HAP-1 (cell line): ENCODE measurements at regions not wholly inside any gene's neighbourhood (a gene's known extent, or its start where the extent isn't known, plus 50 kb on each side); places are given as distances from the start of the nearest gene placed in this dataset.

ENCODE experiments used
- DNase-seq, 2 experiments: peaks; one replicate each; pipeline ENCODE4 v3.0.0-alpha.2; 2016 to 2020; ENCODE audit warnings: low spot score in 2 of 2
- H3K27me3 ChIP-seq: fragments of 250-450 bp; sonication (Bioruptor Pico); 2 replicates; pipeline ENCODE4 v1.5.1; 2020; ENCODE audit warnings: low read depth, mild to moderate bottlenecking, moderate library complexity
- H3K36me3 ChIP-seq: fragments of 250-450 bp; sonication (Bioruptor Pico); replicated peaks from 2 replicates; pipeline ENCODE4 v1.5.1; 2020; ENCODE audit warnings: mild to moderate bottlenecking
- H3K4me1 ChIP-seq: fragments of 250-450 bp; sonication (Bioruptor Pico); 2 replicates; pipeline ENCODE4 v1.5.1; 2020; ENCODE audit warnings: mild to moderate bottlenecking
- H3K4me3 ChIP-seq: fragments of 250-450 bp; sonication (Bioruptor Pico); 2 replicates; pipeline ENCODE4 v1.5.1; 2020; ENCODE audit warnings: mild to moderate bottlenecking, moderate library complexity
- H3K9me3 ChIP-seq: fragments of 250-450 bp; sonication (Bioruptor Pico); 2 replicates; pipeline ENCODE4 v1.5.1; 2020; ENCODE audit warnings: mild to moderate bottlenecking, moderate library complexity
- in situ Hi-C: fragments of 300-500 bp; cut with MboI; formaldehyde crosslinking; loops from 3 replicates; pipeline ENCODE4 v1.14.3; 2020; ENCODE audit warnings: low sequenced_read_pairs, inconsistent platforms, mixed read lengths

DNA sequence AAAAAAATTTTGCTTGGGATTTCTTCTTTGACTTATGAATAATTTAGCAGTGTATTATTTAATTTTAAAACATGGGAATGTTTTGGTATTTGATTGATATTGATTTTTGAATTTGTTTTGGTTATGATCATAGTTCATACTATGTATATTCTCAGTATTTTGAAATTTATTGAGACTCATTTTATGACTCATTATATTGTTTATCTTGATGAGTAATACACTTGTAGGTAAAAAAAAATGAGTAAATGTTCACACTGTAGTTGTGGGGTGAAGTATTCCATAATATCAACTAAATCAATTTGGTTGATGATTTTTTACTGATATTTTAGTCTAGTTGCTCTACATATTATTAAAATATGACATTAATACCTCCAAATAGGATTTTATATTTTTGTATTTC is 1142.2 kb downstream of the ADGRL3 start:
- H3K4me1 ChIP-seq: no peaks in the 10 kb centered on the region
- H3K36me3 ChIP-seq: no peaks in the 10 kb centered on the region
- H3K4me3 ChIP-seq: no peak overlapping the region
- H3K9me3 ChIP-seq: no peaks in the 10 kb centered on the region; the same call in 1 of the 2 replicates
- no peak for DNase-seq
- in situ Hi-C loops: no loop called here
- no peaks in the 10 kb centered on the region for H3K27me3 ChIP-seq

DNA sequence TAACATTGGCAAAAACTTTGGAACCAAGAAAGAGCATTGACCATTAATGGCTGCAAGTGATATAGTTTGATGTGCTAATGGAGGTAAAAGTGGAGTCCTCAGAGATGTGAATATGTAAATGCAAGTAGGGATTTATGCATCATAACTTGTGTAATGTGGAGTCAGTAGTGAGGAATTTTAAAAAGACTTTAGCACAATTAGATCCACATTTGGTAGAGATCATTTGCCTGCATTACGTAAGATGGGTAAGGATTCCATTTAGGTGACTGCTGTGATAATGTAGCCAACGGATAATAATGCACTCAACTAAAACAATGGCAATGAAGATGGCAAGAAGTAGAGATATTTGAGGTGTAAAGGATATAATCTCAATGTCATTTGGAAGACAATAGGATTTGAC is 1128.4 kb downstream of the ADGRL3 start:
- Histone ChIP-seq H3K36me3 (no peaks in the 10 kb centered on the region), H3K4me1 (no peaks in the 10 kb centered on the region), H3K4me3 (no peak overlapping the region), H3K9me3 (no peaks in the 10 kb centered on the region), H3K27me3 (no peaks in the 10 kb centered on the region)
- DNase-seq: no peak
- in situ Hi-C loops: no loop called here

DNA sequence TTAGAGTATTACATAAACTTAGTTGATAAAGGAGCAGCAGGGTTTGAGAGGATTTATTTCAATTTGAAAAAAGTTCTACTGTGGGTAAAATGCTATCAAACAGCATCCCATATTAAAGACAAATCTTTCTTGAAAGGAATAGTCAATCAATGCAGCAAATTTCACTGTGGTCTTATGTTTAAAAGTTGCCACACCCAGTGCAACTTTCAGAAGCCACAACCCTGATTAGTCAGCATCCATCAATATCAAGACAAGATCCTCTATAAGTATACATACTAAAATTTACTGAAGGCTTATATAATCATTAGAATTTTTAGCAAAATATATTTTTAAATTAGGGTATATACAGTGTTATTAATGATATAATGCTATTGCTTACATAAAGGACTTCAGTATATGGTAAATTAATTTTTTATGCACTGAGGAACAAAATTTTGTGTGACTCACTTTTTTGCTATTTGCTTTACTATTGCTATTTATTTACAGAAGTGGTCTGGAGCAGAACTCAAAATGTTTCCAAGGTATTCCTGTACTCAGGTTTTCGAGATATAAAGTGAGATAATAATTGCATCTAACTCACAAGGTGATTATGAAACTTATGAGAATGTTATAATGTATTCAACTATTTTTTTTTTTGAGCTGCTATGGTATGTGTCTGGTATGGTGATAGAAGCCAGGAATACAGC is 1127.6 kb downstream of the ADGRL3 start:
- no peak overlapping the region for H3K4me3 ChIP-seq

DNA sequence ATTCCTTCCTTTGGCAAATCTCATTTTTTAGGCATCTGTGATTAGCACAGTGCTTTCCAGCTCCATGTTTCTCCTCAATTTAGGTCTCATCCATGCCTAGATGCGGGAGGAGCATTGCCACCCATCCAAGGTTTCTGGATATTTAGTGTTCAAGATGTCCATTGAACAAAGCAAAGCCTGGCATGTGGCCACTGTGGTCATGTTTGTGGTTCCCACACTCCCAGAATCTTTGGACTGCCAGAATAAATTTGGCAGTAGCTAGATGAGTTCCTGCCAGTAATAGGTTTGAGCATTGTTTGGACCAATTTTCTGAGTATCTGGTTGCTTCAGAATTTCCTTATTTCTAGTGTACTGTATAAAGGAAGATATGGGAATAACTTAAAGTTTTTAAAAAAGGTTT is 1124.1 kb downstream of the ADGRL3 start:
- Histone ChIP-seq H3K4me1 (peaks cover 8% of the 10 kb centered on the region; the same call in 1 of the 2 replicates), H3K4me3 (no peak overlapping the region), H3K36me3 (no peaks in the 10 kb centered on the region), H3K27me3 (no peaks in the 10 kb centered on the region), H3K9me3 (no peaks in the 10 kb centered on the region)
- DNase-seq: no peak
- in situ Hi-C loops: no loop called here

More for the DNA sequence above, 1127.6 kb downstream of the ADGRL3 start:
- no peaks in the 10 kb centered on the region for H3K27me3 ChIP-seq
- H3K9me3 ChIP-seq: no peaks in the 10 kb centered on the region
- in situ Hi-C loops: no loop called here
- H3K36me3 ChIP-seq: no peaks in the 10 kb centered on the region
- peaks cover under 1% of the 10 kb centered on the region; the same call in 1 of the 2 replicates for H3K4me1 ChIP-seq
- no peak for DNase-seq

DNA sequence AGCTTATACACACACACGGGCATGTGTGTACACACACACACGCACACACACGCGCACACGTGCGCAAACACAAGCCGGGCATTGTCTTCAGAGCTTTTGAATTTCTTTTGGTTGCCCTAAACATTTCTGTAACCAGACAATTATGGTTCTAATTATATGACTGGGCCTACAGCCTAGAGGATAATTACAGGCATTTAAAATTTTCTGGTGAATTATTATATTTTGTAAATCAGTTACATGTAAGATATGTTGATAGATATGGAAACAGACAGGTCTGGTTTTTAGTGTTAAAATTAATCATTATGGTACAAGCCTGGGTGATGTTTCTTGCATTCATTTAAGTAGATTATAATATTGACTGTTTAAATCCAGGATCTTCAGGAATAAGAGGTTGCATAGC is 1120.5 kb downstream of the ADGRL3 start:
- in situ Hi-C loops: no loop called here
- Histone ChIP-seq H3K9me3 (no peaks in the 10 kb centered on the region; the same call in 1 of the 2 replicates), H3K27me3 (no peaks in the 10 kb centered on the region), H3K36me3 (no peaks in the 10 kb centered on the region), H3K4me3 (no peak overlapping the region), H3K4me1 (peaks cover 8% of the 10 kb centered on the region; the same call in 1 of the 2 replicates)
- no peak for DNase-seq

DNA sequence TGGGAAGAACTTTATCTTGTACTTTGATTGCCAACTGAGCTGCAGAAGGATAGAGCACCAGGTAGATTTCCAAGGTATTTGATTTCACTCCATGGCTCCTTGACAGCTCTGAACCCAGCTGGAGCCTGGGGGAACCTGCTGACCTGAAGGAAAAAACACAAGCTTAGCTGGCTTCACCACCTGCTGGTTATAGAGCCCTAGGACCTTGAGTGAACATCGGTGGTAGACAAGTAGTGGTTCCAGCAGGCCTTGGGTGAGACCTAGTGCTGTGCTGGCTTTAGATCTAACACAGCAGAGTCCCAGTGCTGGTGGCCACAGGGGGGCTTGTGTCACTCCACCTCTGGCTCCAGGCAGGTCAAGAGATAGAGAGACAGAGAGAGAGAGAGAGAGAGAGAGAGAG is 1102.6 kb downstream of the ADGRL3 start:
- H3K4me3 ChIP-seq: no peak overlapping the region
- in situ Hi-C loops: no loop called here
- H3K9me3 ChIP-seq: peaks cover 8% of the 10 kb centered on the region; the same call in 1 of the 2 replicates
- H3K36me3 ChIP-seq: no peaks in the 10 kb centered on the region
- no peak for DNase-seq
- H3K27me3 ChIP-seq: no peaks in the 10 kb centered on the region
- H3K4me1 ChIP-seq: no peaks in the 10 kb centered on the region

DNA sequence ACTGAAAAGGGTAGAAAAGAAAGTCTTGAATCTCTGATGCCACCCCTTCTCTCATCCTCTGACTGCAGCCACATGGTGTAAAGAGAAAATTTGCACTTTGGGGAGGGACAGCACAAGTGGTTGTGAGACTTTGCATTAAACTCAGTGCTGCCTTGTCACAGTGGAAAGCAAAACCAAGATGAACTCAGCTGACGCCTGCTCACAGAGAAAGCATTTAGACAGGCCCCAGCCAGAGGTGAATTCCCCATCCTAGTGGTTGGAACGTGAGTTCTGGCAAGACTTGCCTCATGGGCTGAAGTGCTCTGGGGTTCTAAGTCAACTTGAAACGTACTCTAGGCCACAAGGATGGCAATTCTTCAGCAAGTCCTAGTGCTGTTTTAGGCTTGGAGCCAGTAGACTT is 1101.4 kb downstream of the ADGRL3 start:
- in situ Hi-C loops: no loop called here
- no peaks in the 10 kb centered on the region for H3K27me3 ChIP-seq
- no peak for DNase-seq
- H3K4me1 ChIP-seq: no peaks in the 10 kb centered on the region
- no peak overlapping the region for H3K4me3 ChIP-seq
- H3K9me3 ChIP-seq: peaks cover 8% of the 10 kb centered on the region; the same call in 1 of the 2 replicates
- H3K36me3 ChIP-seq: no peaks in the 10 kb centered on the region

DNA sequence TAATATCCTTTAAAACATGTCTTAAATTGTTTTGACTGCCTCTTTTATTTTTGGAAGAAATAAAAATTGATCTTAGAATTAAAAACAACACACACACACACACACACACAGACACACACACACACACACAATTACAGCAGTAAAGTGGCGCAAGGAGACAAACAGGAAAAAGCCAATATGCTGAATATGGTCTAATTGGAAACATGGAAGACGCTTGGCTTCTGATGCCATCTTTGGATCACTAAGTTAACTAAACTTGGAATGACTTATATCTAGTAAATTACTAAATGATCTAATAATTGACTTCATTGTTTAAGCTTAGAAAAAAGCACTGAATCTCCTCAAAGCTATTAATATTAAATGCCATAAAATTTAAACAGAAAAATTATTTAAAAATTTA is 1093.4 kb downstream of the ADGRL3 start:
- Histone ChIP-seq H3K36me3 (no peaks in the 10 kb centered on the region), H3K27me3 (no peaks in the 10 kb centered on the region), H3K4me1 (no peaks in the 10 kb centered on the region), H3K4me3 (no peak overlapping the region), H3K9me3 (no peaks in the 10 kb centered on the region)
- DNase-seq: no peak
- in situ Hi-C loops: no loop called here

DNA sequence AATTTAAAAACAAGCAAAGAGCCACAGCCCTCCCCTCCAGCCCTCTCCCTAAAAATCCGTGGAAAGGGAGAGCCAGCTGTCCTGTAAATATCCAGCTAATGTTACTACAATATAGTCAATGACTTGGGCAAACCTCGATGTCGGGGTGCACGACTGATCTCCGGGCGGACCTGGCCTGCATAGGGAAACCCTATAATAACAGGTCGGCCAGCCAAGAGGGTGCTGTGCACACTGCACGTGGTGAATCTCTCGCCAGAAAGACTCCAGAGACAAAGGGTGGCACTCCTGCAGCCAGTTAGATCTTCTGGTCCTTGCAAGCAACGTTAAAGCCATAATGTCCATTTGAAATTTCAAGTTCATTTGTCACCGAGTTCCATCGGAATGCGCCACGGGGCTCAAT is 1092.8 kb downstream of the ADGRL3 start:
- Histone ChIP-seq H3K9me3 (no peaks in the 10 kb centered on the region), H3K36me3 (no peaks in the 10 kb centered on the region)
- in situ Hi-C loops: no loop called here

DNA sequence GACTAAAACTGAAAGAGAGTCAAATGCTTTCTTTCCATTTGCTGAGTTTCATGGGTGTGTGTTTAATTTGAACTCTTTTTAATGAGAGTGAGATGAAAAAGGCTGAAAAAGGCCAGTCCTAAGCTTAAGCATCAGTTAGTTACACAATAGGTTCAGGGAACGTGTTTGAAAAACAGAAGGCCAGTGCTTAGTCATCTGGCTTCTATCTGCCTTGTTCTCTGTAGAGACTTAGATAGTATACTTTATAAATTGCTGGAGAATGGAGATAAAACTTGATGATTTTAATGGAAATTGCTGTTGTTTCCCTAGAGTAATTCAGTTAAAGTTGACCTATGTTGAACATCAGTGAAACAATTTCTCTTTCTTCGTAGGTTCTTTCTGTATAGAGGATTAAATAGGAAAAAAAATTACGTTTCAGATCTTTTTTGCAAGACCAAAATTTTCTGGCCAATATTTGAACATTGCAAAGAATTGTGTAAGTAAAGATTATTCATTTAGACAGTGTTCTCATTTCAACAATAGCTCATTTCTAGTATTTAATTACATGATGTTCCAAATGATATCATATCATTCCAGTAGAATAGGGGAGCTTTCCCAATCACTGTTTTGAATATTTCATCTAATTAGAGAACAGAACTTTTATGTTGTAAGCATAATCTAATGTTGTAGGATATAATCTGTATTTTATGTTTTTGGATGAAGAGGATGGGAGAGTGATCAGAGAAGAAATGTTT is 1088.8 kb downstream of the ADGRL3 start:
- H3K4me3 ChIP-seq: no peak overlapping the region
- DNase-seq: no peak
- no peaks in the 10 kb centered on the region for H3K4me1 ChIP-seq
- no peaks in the 10 kb centered on the region for H3K27me3 ChIP-seq
- in situ Hi-C loops: no loop called here
- H3K36me3 ChIP-seq: no peaks in the 10 kb centered on the region
- no peaks in the 10 kb centered on the region for H3K9me3 ChIP-seq

More for the DNA sequence above, 1092.8 kb downstream of the ADGRL3 start:
- Histone ChIP-seq H3K4me1 (no peaks in the 10 kb centered on the region), H3K27me3 (no peaks in the 10 kb centered on the region), H3K4me3 (no peak overlapping the region)
- no peak for DNase-seq

DNA sequence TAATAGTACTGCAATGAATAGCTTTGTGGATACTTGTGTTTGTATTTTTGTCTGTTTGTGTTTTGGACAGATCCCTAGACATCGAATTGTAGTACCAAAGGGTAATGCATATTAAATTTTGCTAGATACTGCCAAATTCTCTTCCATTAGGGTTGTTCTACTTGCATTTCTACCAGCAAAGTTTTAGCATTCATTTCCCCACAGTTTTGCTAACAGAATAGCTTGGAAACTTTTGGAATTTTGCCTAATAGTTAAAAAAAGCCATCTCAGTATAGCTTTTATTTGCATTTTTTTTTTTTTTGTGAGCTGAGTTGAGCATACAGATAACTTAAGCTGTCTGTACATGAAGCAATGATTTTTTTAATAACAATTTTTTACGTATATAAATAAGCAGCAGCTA is 1084.9 kb downstream of the ADGRL3 start:
- in situ Hi-C loops: no loop called here
- Histone ChIP-seq H3K36me3 (no peaks in the 10 kb centered on the region), H3K9me3 (no peaks in the 10 kb centered on the region), H3K4me3 (no peak overlapping the region), H3K27me3 (no peaks in the 10 kb centered on the region), H3K4me1 (no peaks in the 10 kb centered on the region)
- no peak for DNase-seq

DNA sequence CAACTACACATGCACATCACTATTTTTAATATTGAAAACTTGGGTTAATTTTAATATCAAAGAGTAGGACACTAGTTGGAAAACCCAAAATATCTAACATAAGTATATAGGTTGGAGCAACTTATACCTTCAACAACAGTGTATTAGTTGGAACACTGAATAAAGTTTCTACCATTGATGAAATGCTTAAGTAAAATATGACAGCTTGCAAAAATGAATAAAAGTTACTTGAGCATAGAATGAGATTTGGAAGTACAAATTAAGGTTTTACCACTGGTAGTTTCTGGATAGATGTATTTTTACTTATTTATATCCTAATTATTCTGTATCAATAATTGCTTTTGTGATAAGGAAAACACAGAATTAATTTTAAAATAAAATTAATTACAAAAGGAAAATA is 1079.6 kb downstream of the ADGRL3 start:
- H3K4me3 ChIP-seq: no peak overlapping the region
- H3K27me3 ChIP-seq: no peaks in the 10 kb centered on the region
- no peaks in the 10 kb centered on the region for H3K4me1 ChIP-seq
- no peaks in the 10 kb centered on the region for H3K36me3 ChIP-seq
- in situ Hi-C loops: no loop called here
- DNase-seq: no peak
- no peaks in the 10 kb centered on the region for H3K9me3 ChIP-seq

DNA sequence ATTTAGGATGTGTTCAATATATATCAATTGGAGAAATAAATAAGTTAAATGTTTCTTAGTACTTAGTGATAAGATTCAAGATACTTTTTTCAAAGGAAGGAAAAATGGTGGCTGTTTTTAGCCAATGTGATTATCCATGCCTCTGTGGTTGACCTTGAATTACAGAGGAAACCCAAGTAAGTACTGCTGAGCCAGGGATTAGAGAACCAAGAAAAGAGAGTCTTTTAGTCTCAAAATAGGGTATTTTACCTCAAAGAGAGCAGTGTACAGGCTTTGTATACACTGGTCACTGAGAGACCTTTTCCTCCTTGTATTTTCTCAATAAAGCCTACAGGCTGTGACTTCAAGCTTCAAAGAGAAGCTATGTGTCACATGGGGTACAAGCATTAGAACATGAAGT is 1075.3 kb downstream of the ADGRL3 start:
- Histone ChIP-seq H3K27me3 (no peaks in the 10 kb centered on the region), H3K4me1 (no peaks in the 10 kb centered on the region), H3K4me3 (no peak overlapping the region), H3K9me3 (no peaks in the 10 kb centered on the region), H3K36me3 (no peaks in the 10 kb centered on the region)
- no peak for DNase-seq
- in situ Hi-C loops: no loop called here

DNA sequence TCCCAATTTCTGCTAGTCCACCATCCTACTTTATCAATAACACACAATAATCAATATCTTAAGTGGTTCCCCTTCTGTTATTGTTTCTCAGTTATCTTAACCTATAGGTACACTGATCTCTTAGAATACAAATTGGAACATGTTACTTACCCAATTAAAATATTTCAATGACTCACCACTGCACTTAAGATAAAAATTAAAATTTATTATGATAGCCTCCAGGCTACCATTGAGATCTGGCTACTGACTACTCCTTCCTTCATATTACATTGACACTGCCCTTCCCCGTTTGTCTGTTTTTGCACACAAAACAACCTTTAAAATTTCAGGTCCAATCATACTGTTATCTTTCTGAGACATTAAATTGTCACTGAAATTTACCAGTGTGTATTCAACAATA is 1074.7 kb downstream of the ADGRL3 start:
- in situ Hi-C loops: no loop called here
- DNase-seq: no peak
- H3K9me3 ChIP-seq: no peaks in the 10 kb centered on the region

More for the DNA sequence above, 1074.7 kb downstream of the ADGRL3 start:
- Histone ChIP-seq H3K4me1 (peaks cover 3% of the 10 kb centered on the region), H3K36me3 (no peaks in the 10 kb centered on the region), H3K27me3 (no peaks in the 10 kb centered on the region), H3K4me3 (no peak overlapping the region)
